ENCODE measurements at regions not wholly inside any gene's neighbourhood (a gene's known extent, or its start where the extent isn't known, plus 50 kb on each side); places are given as distances from the start of the nearest gene placed in this dataset.

DNA sequence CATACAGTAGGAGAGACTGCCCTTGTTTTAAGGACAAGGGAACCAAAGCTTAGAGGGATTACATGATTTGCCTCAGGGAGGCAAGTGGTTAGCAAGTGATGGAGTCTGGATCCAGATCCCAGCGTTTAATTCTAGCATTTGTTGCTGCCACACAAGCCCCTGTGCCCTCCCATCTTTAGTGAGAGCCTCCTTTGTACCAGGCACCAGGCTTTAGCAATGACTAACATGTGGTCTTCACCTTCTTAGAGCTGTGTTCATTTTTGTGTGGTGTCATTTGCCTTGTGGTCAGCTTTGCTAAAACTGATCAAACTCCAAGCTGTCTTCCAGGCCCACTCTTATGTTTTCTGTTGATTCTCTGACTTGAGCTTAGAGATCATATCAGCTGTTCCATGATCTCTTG lies 290.5 kb downstream of the RPLP1 start:
- Histone ChIP-seq H3K9me2 (replicated peaks; ENCODE audit: insufficient read depth, low read length) (no peaks in the 10 kb centered on the region), H3K9me3 (replicated peaks; ENCODE audit: insufficient read depth, low read length) (no peaks in the 10 kb centered on the region), H3K27me3 (replicated peaks; ENCODE audit: insufficient read depth, low read length) (no peaks in the 10 kb centered on the region), H2AFZ (ENCODE audit: low read length) (no peak overlapping the region), H3K4me1 (ENCODE audit: low read length) (no peaks in the 10 kb centered on the region), H3K79me2 (ENCODE audit: low read length) (no peaks in the 10 kb centered on the region), H3K4me2 (ENCODE audit: low read depth, low read length) (no peak overlapping the region), H3K27ac (ENCODE audit: low read length) (no peak overlapping the region), H3F3A (ENCODE audit: insufficient read depth, low read length) (no peaks in the 10 kb centered on the region), H3K9ac (ENCODE audit: low read length) (no peak overlapping the region), H3K4me3 (ENCODE audit: low read length) (no peak overlapping the region), H3K36me3 (replicated peaks; ENCODE audit: insufficient read depth, low read length) (no peaks in the 10 kb centered on the region), H4K20me1 (ENCODE audit: insufficient read depth, low read length) (no peaks in the 10 kb centered on the region)
- TF ChIP-seq CTCF (IDR thresholded peaks at IDR 0.05; ENCODE audit: low read length): no peak
- TF ChIP-seq EZH2 (optimal IDR thresholded peaks at IDR 0.05; ENCODE audit: low read depth, low read length): no peak
- TF ChIP-seq EZH2phosphoT487 (IDR thresholded peaks at IDR 0.05; ENCODE audit: low read length): no peak
- no peak for DNase-seq

DNA sequence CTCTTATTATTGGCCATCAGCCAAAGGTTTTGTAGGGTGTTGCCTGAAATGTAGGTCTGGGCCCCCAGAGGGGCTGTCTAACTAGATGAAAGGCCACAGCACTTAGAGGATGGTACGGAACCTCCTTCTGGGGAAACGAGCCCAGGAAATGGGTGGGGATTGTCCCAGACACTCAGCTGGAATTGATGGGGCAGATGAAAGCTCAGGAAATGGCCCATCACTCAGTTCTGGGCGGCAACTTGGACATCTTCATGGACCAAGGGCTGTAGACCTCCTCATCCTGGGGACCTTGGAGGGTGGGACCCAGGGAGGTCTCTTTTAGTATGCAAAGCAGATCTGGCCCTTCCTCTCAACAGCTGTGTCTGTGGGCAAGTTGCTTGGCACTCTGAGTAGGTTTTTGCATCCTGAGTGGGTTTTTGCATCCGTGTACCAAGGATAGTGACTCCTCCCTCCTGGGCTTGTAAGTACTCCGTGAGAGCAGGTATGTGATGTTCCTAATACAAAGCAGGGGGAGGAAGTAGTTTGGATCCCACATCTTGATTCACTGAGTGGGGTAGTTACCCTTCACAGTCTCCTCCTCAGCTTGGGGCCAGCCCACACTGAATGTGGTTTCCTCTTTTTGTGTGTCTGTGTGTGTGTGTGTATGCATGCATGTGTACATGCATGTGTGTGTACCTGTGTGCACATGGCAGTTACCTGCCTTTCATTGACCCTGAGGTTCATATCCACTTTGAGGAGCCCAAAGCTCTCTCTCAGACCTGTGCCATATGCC lies 292.0 kb downstream of the RPLP1 start:
- TF ChIP-seq EZH2 (optimal IDR thresholded peaks at IDR 0.05; ENCODE audit: low read depth, low read length): no peak
- TF ChIP-seq CTCF (IDR thresholded peaks at IDR 0.05; ENCODE audit: low read length): no peak
- TF ChIP-seq EZH2phosphoT487 (IDR thresholded peaks at IDR 0.05; ENCODE audit: low read length): no peak
- Histone ChIP-seq H3K9ac (ENCODE audit: low read length) (no peak overlapping the region), H3K4me3 (ENCODE audit: low read length) (no peak overlapping the region), H3K79me2 (ENCODE audit: low read length) (no peaks in the 10 kb centered on the region), H2AFZ (ENCODE audit: low read length) (no peak overlapping the region), H3K27me3 (replicated peaks; ENCODE audit: insufficient read depth, low read length) (no peaks in the 10 kb centered on the region), H3K36me3 (replicated peaks; ENCODE audit: insufficient read depth, low read length) (no peaks in the 10 kb centered on the region), H3K9me3 (replicated peaks; ENCODE audit: insufficient read depth, low read length) (no peaks in the 10 kb centered on the region), H3K27ac (ENCODE audit: low read length) (no peak overlapping the region), H3K9me2 (replicated peaks; ENCODE audit: insufficient read depth, low read length) (no peaks in the 10 kb centered on the region), H3F3A (ENCODE audit: insufficient read depth, low read length) (no peaks in the 10 kb centered on the region), H3K4me2 (ENCODE audit: low read depth, low read length) (no peak overlapping the region), H3K4me1 (ENCODE audit: low read length) (0 out of 2 replicates have a peak, but pooled peaks cover under 1% of the 10 kb centered on the region), H4K20me1 (ENCODE audit: insufficient read depth, low read length) (no peaks in the 10 kb centered on the region)
- no peak for DNase-seq

DNA sequence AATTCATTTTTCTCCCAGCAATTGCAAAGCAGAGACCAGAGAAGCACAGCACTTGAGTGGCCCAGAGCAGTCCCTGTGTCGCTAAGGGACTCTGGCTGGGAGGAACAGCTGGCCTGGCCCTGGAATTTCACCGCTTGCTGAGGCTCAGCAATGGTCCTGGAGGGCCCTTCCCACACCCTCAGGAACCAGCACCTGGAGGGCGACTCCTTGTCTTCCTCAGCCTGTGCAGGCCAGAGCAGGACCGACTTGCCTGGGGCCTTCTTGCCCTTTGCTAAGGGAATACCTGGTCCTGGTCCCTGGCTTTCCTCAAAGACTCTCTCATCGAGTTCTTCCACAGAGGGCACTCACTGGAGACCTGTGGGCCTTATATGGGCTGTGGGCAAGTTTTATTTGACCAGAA lies 294.6 kb downstream of the RPLP1 start:
- Histone ChIP-seq H3K9me2 (replicated peaks; ENCODE audit: insufficient read depth, low read length) (no peaks in the 10 kb centered on the region), H3K79me2 (ENCODE audit: low read length) (no peaks in the 10 kb centered on the region), H3K27me3 (replicated peaks; ENCODE audit: insufficient read depth, low read length) (no peaks in the 10 kb centered on the region), H2AFZ (ENCODE audit: low read length) (no peak overlapping the region), H3K9me3 (replicated peaks; ENCODE audit: insufficient read depth, low read length) (no peaks in the 10 kb centered on the region), H3K36me3 (replicated peaks; ENCODE audit: insufficient read depth, low read length) (no peaks in the 10 kb centered on the region), H3K9ac (ENCODE audit: low read length) (no peak overlapping the region), H3K4me2 (ENCODE audit: low read depth, low read length) (no peak overlapping the region), H3K4me1 (ENCODE audit: low read length) (peaks cover 26% of the 10 kb centered on the region), H3K27ac (ENCODE audit: low read length) (no peak overlapping the region), H3K4me3 (ENCODE audit: low read length) (no peak overlapping the region), H3F3A (ENCODE audit: insufficient read depth, low read length) (0 out of 2 replicates have a peak, but pooled peaks cover 5% of the 10 kb centered on the region), H4K20me1 (ENCODE audit: insufficient read depth, low read length) (no peaks in the 10 kb centered on the region)
- TF ChIP-seq EZH2 (optimal IDR thresholded peaks at IDR 0.05; ENCODE audit: low read depth, low read length): no peak
- TF ChIP-seq EZH2phosphoT487 (IDR thresholded peaks at IDR 0.05; ENCODE audit: low read length): no peak
- no peak for TF ChIP-seq CTCF (IDR thresholded peaks at IDR 0.05; ENCODE audit: low read length)
- DNase-seq: no peak

All from MM.1S (cell line).